K562 (cell line): ENCODE measurements at regions not wholly inside any gene's neighbourhood (a gene's known extent, or its start where the extent isn't known, plus 50 kb on each side); places are given as distances from the start of the nearest gene placed in this dataset.

Experiments
- ATAC-seq: fragments of 200-7000 bp; cut with Tn5 transposase; 3 replicates; pipeline ENCODE4 v1.9.1; 2020; ENCODE audit warnings: moderate library complexity
- BruUV-seq: library from RNA; stranded (reverse); fragments of 400-500 nt; replicated peaks from 2 replicates; lab custom pipeline; 2021; lab: Mats Ljungman, UMichigan
- CTCF ChIA-PET: fragments of 300-600 bp; formaldehyde crosslinking; extraction: SDS; loops from one replicate; lab custom pipeline; 2021; ENCODE audit warnings: low intra/inter-chr PET ratio; lab: Yijun Ruan, JAX
- POLR2A ChIA-PET: fragments of 300-600, 350-650 bp; sonication (Branson Sonifier 250); formaldehyde crosslinking; extraction: SDS; loops from one replicate; lab custom pipeline; 2021; ENCODE audit warnings: antibody characterized with exemption, inconsistent platforms; lab: Yijun Ruan, JAX
- DNase-seq, 4 experiments: peaks; one replicate each; pipeline versions ENCODE4 v3.0.0 to v3.0.0-alpha.2; 2011 to 2018; ENCODE audit warnings: low spot score in 3 of 4, mixed read lengths in 3 of 4; ENCODE audit errors: extremely low read depth in 1 of 4
- FAIRE-seq: peaks from 2 replicates; lab custom pipeline; 2011; peaks lifted over from hg19 to GRCh38; lab: Jason Lieb, UNC
- H2AFZ ChIP-seq: 2 replicates; pipeline ENCODE4 v1.6.0; 2011; ENCODE audit warnings: low read depth, low read length, control low read depth, inconsistent platforms
- H3K27ac ChIP-seq: fragments of 200-600 bp; 3 replicates; pipeline ENCODE4 v1.8.0; 2011; ENCODE audit warnings: low read depth, mild to moderate bottlenecking, control low read depth, inconsistent platforms, low read length, moderate library complexity, mixed read lengths; ENCODE audit errors: extremely low read depth
- H3K27me3 ChIP-seq, 2 experiments: fragments of 300-600 bp in 1 of 2; 2 replicates in 1 of 2; 3 replicates in 1 of 2; pipeline versions ENCODE4 v1.6.0 to v1.8.0; 2011; ENCODE audit warnings: inconsistent platforms in 2 of 2, low read length in 2 of 2, mild to moderate bottlenecking in 1 of 2, mixed read lengths in 1 of 2, moderate library complexity in 1 of 2; ENCODE audit not compliant: control insufficient read depth in 2 of 2, insufficient read depth in 2 of 2
- H3K36me3 ChIP-seq: fragments of 300-600 bp; 3 replicates; pipeline ENCODE4 v1.8.0; 2011; ENCODE audit warnings: mild to moderate bottlenecking, low read length, inconsistent platforms; ENCODE audit not compliant: control insufficient read depth, insufficient read depth
- H3K4me1 ChIP-seq, 2 experiments: fragments of 200-600 bp in 1 of 2; replicated peaks in 1 of 2; 2 replicates in 1 of 2; 3 replicates in 1 of 2; pipeline versions ENCODE4 v1.5.1 to v1.8.0; 2011; ENCODE audit warnings: inconsistent platforms in 2 of 2, low read length in 2 of 2, mild to moderate bottlenecking in 1 of 2, mixed read lengths in 1 of 2, moderate library complexity in 1 of 2; ENCODE audit not compliant: control insufficient read depth in 2 of 2, insufficient read depth in 2 of 2
- H3K4me2 ChIP-seq: 2 replicates; pipeline ENCODE4 v1.6.1; 2011; ENCODE audit warnings: low read length, control low read depth, inconsistent platforms, mixed read lengths; ENCODE audit not compliant: insufficient read depth
- H3K4me3 ChIP-seq: fragments of 200-600 bp; sonication (generic), shearing (Covaris generic); 2 replicates; pipeline ENCODE4 v1.5.1; 2016; ENCODE audit warnings: control low read depth, inconsistent platforms
- H3K79me2 ChIP-seq: fragments of 200-600 bp; 3 replicates; pipeline ENCODE4 v1.8.0; 2011; ENCODE audit warnings: low read length, inconsistent platforms; ENCODE audit not compliant: control insufficient read depth, insufficient read depth
- H3K9ac ChIP-seq, 2 experiments: 2 replicates each; pipeline versions ENCODE4 v1.6.0 to v1.6.1; 2011; ENCODE audit warnings: low read depth in 2 of 2, low read length in 2 of 2, control low read depth in 1 of 2, inconsistent platforms in 1 of 2, mild to moderate bottlenecking in 1 of 2, mixed read lengths in 1 of 2; ENCODE audit not compliant: insufficient read depth in 1 of 2
- H3K9me1 ChIP-seq: one replicate; pipeline ENCODE4 v1.6.0; 2011; ENCODE audit warnings: inconsistent platforms, mild to moderate bottlenecking, low read length, moderate library complexity; ENCODE audit not compliant: control insufficient read depth, insufficient read depth
- H3K9me3 ChIP-seq: replicated peaks from 2 replicates; pipeline ENCODE4 v1.5.1; 2011; ENCODE audit warnings: low read depth, low read length, inconsistent platforms; ENCODE audit not compliant: control insufficient read depth, insufficient read depth
- H4K20me1 ChIP-seq: replicated peaks from 2 replicates; pipeline ENCODE4 v1.6.1; 2011; ENCODE audit warnings: low read length, inconsistent platforms, mixed read lengths; ENCODE audit not compliant: control insufficient read depth, insufficient read depth
- ARID2 ChIP-seq: fragments of 450-650 bp; IDR thresholded peaks from 2 replicates; pipeline ENCODE4 v1.6.1; 2017; ENCODE audit warnings: antibody characterized with exemption, mild to moderate bottlenecking
- CBX5 ChIP-seq: IDR thresholded peaks from 2 replicates; pipeline ENCODE4 v1.6.1; 2014; ENCODE audit warnings: low read depth, borderline replicate concordance
- CREB3L1 ChIP-seq: fragments of 450-650 bp; IDR thresholded peaks from 2 replicates; pipeline ENCODE4 v1.6.1; 2014; ENCODE audit warnings: low read depth, mild to moderate bottlenecking, moderate library complexity, borderline replicate concordance
- DLX4 ChIP-seq: fragments of 250-450 bp; sonication (Bioruptor Pico); IDR thresholded peaks from 2 replicates; pipeline ENCODE4 v1.6.1; 2021; ENCODE audit warnings: mild to moderate bottlenecking
- MTA3 ChIP-seq: fragments of 450-650 bp; formaldehyde crosslinking; IDR thresholded peaks from 2 replicates; pipeline ENCODE4 v1.6.1; 2017; ENCODE audit warnings: mild to moderate bottlenecking, borderline replicate concordance
- RAD21 ChIP-seq, 2 experiments: fragments of 250-450 bp in 1 of 2; fragments of 450-650 bp in 1 of 2; sonication (Bioruptor Pico) in 1 of 2; formaldehyde crosslinking in 1 of 2; IDR thresholded peaks in 1 of 2; conservative IDR thresholded peaks in 1 of 2; 2 replicates each; pipeline versions ENCODE4 v1.4.0 to v1.8.0; 2020 to 2022; ENCODE audit warnings: mild to moderate bottlenecking in 2 of 2, moderate library complexity in 1 of 2
- RBM17 ChIP-seq: fragments of 200-400 bp; formaldehyde crosslinking; IDR thresholded peaks from 2 replicates; pipeline ENCODE4 v1.6.1; 2017; ENCODE audit warnings: low read depth, mild to moderate bottlenecking, low read length, borderline replicate concordance
- TOE1 ChIP-seq, 2 experiments: fragments of 450-650 bp in 1 of 2; sonication (generic) in 1 of 2; formaldehyde crosslinking in 1 of 2; IDR thresholded peaks; 2 replicates each; pipeline versions ENCODE4 v1.7.1 to v1.8.0; 2016 to 2022; ENCODE audit warnings: borderline replicate concordance in 2 of 2, mild to moderate bottlenecking in 2 of 2, antibody characterized with exemption in 1 of 2, inconsistent platforms in 1 of 2, low read depth in 1 of 2, missing genetic modification reagents in 1 of 2, moderate library complexity in 1 of 2
- ZHX1 ChIP-seq: fragments of 150-350 bp; conservative IDR thresholded peaks from 2 replicates; pipeline ENCODE4 v1.6.1; 2014; ENCODE audit warnings: low read length
- WGBS: fragments of 100-300 bp; shearing (Covaris generic); methylation state at CpG from one replicate; pipeline ENCODE4 v1.1.6; 2016; ENCODE audit warnings: low coverage, mixed read lengths; ENCODE audit not compliant: insufficient coverage; ENCODE audit errors: missing lambda C conversion rate; 5-methylcytosine and 5-hydroxymethylcytosine counted together
- in situ Hi-C: fragments of 300-500 bp; cut with MboI; formaldehyde crosslinking; loops from 4 replicates; pipeline ENCODE4 v1.15.0; 2018; ENCODE audit warnings: inconsistent platforms, mixed read lengths
- intact Hi-C: fragments of 100-400 bp; cut with micrococcal nuclease; formaldehyde crosslinking; loops from 2 replicates; pipeline ENCODE4 v1.14.2; 2022

GRCh38 chr14:65805113-65805473, 392.6 kb downstream of the FUT8 start (continued):
- TF ChIP-seq CREB3L1, result no peak
- TF ChIP-seq RBM17, result no peak
- TF ChIP-seq CBX5, result no peak
- TF ChIP-seq DLX4, result no peak
- no peak for TF ChIP-seq MTA3

- DNase-seq (no peak), FAIRE-seq (no peak), ATAC-seq (no peak)
- H3K79me2 ChIP-seq, result no peaks in the 10 kb centered on the region
- H3K9me1 ChIP-seq, result no peaks in the 10 kb centered on the region
- intact Hi-C loops, result no loop called here
- H3K9me3 ChIP-seq, result no peaks in the 10 kb centered on the region
- H3K4me3 ChIP-seq, result no peak overlapping the region
- in situ Hi-C loops, result no loop called here
- no peaks in the 10 kb centered on the region for H3K27me3 ChIP-seq
- ChIA-PET POLR2A (no interaction called here), CTCF (no interaction called here)
- no TSS peak for BruUV-seq
- no peak overlapping the region for H2AFZ ChIP-seq
- no peak overlapping the region for H3K4me2 ChIP-seq
- no peak overlapping the region for H3K9ac ChIP-seq
- H4K20me1 ChIP-seq, result no peaks in the 10 kb centered on the region
- no peaks in the 10 kb centered on the region for H3K4me1 ChIP-seq
- TF ChIP-seq ZHX1, result no peak
- no peak for TF ChIP-seq TOE1 (IDR thresholded peaks at IDR 0.05; ENCODE audit: borderline replicate concordance)
- TF ChIP-seq TOE1 (CRISPR knock-in tag; IDR thresholded peaks at IDR 0.05; ENCODE audit: borderline replicate concordance, low read depth), result no peak
- TF ChIP-seq RAD21 (CRISPR knock-in tag; conservative IDR thresholded peaks at IDR 0.05 in 1 of 2, IDR thresholded peaks at IDR 0.05 in 1 of 2), result no peak
- TF ChIP-seq ARID2, result no peak
- H3K27ac ChIP-seq, result no peak overlapping the region
- WGBS, result 0% methylated on average over 1 of the region's 2 CpGs
- H3K36me3 ChIP-seq, result no peaks in the 10 kb centered on the region
These were observed 395.9 kb downstream of the FUT8 start for GRCh38 chr14:65808390-65808789.
